Upper lobe of right lung (tissue), 1 donor: ENCODE measurements at regions not wholly inside any gene's neighbourhood (a gene's known extent, or its start where the extent isn't known, plus 50 kb on each side); places are given as distances from the start of the nearest gene placed in this dataset.
A peak's percentile ranks its signal among the peaks of the same experiment; 100 is the strongest.

ENCODE experiments used
- ATAC-seq: fragments of 200-7000 bp; cut with Tn5 transposase; one replicate; pipeline ENCODE4 v1.9.1; 2020; ENCODE audit warnings: mild to moderate bottlenecking, moderate library complexity
- DNase-seq: peaks from one replicate; pipeline ENCODE4 v3.0.0-alpha.2; 2020
- H3K27ac ChIP-seq: fragments of 200-600 bp; one replicate; pipeline ENCODE4 v1.8.0; 2022
- H3K27me3 ChIP-seq: fragments of 200-600 bp; one replicate; pipeline ENCODE4 v1.8.0; 2022; ENCODE audit warnings: mild to moderate bottlenecking
- H3K36me3 ChIP-seq: fragments of 200-600 bp; one replicate; pipeline ENCODE4 v1.8.0; 2022
- H3K4me1 ChIP-seq: fragments of 200-600 bp; one replicate; pipeline ENCODE4 v1.8.0; 2022
- H3K4me3 ChIP-seq: fragments of 200-600 bp; one replicate; pipeline ENCODE4 v1.8.0; 2022; ENCODE audit warnings: mild to moderate bottlenecking
- H3K9me3 ChIP-seq: fragments of 200-600 bp; one replicate; pipeline ENCODE4 v1.8.0; 2022
- CTCF ChIP-seq: fragments of 200-600 bp; IDR thresholded peaks from one replicate; pipeline ENCODE4 v1.8.0; 2022; ENCODE audit warnings: antibody characterized with exemption
- intact Hi-C: fragments of 100-400 bp; cut with DNase I; formaldehyde crosslinking; loops from one replicate; pipeline ENCODE4 v1.11.0; 2022
- donor health status: DM: no; HTN: yes; CAD: no; lungs with severe emphysema.

GRCh38 chr6:44056392-44057237 lies 70.6 kb downstream of the MRPL14 start:
- peaks cover 38% of the 10 kb centered on the region for H3K4me1 ChIP-seq
- no peak overlapping the region for H3K4me3 ChIP-seq
- ATAC-seq (no peak), DNase-seq (no peak)
- no peaks in the 10 kb centered on the region for H3K27me3 ChIP-seq
- H3K36me3 ChIP-seq, result no peaks in the 10 kb centered on the region
- no peak for TF ChIP-seq CTCF
- no peaks in the 10 kb centered on the region for H3K9me3 ChIP-seq
- intact Hi-C loops, result no loop called here
- H3K27ac ChIP-seq, result no peak overlapping the region

GRCh38 chr6:44054721-44055559 lies 72.3 kb downstream of the MRPL14 start:
- ATAC-seq, result no peak
- intact Hi-C loops, result no loop called here

GRCh38 chr6:44053760-44054556 lies 73.3 kb downstream of the MRPL14 start:
- no peak for TF ChIP-seq CTCF
- intact Hi-C loops, result no loop called here

More at GRCh38 chr6:44054721-44055559, 72.3 kb downstream of the MRPL14 start:
- Histone ChIP-seq H3K27me3 (no peaks in the 10 kb centered on the region), H3K27ac (no peak overlapping the region), H3K9me3 (no peaks in the 10 kb centered on the region), H3K4me3 (no peak overlapping the region), H3K36me3 (no peaks in the 10 kb centered on the region), H3K4me1 (peaks cover 38% of the 10 kb centered on the region)
- DNase-seq, result no peak
- TF ChIP-seq CTCF, result no peak

GRCh38 chr6:44053106-44053756 lies 74.0 kb downstream of the MRPL14 start:
- Histone ChIP-seq H3K27me3 (no peaks in the 10 kb centered on the region), H3K36me3 (no peaks in the 10 kb centered on the region), H3K4me1 (peaks cover 24% of the 10 kb centered on the region), H3K9me3 (no peaks in the 10 kb centered on the region), H3K4me3 (no peak overlapping the region), H3K27ac (no peak overlapping the region)
- TF ChIP-seq CTCF, result no peak
- ATAC-seq (no peak), DNase-seq (no peak)
- intact Hi-C loops, result no loop called here

More at GRCh38 chr6:44053760-44054556, 73.3 kb downstream of the MRPL14 start:
- Histone ChIP-seq H3K9me3 (no peaks in the 10 kb centered on the region), H3K27me3 (no peaks in the 10 kb centered on the region), H3K4me1 (peaks cover 29% of the 10 kb centered on the region), H3K4me3 (no peak overlapping the region), H3K27ac (no peak overlapping the region), H3K36me3 (no peaks in the 10 kb centered on the region)
- DNase-seq, result no peak
- no peak for ATAC-seq

GRCh38 chr6:44052419-44053023 lies 74.7 kb downstream of the MRPL14 start:
- Histone ChIP-seq H3K4me3 (no peak overlapping the region), H3K27ac (no peak overlapping the region), H3K27me3 (no peaks in the 10 kb centered on the region), H3K4me1 (peaks cover 16% of the 10 kb centered on the region), H3K9me3 (no peaks in the 10 kb centered on the region), H3K36me3 (no peaks in the 10 kb centered on the region)
- intact Hi-C loops, result no loop called here
- TF ChIP-seq CTCF, result no peak
- peak; percentile 72 for DNase-seq
- peak; percentile 72 for ATAC-seq
